ENCODE measurements at regions not wholly inside any gene's neighbourhood (a gene's known extent, or its start where the extent isn't known, plus 50 kb on each side); places are given as distances from the start of the nearest gene placed in this dataset.

DNA sequence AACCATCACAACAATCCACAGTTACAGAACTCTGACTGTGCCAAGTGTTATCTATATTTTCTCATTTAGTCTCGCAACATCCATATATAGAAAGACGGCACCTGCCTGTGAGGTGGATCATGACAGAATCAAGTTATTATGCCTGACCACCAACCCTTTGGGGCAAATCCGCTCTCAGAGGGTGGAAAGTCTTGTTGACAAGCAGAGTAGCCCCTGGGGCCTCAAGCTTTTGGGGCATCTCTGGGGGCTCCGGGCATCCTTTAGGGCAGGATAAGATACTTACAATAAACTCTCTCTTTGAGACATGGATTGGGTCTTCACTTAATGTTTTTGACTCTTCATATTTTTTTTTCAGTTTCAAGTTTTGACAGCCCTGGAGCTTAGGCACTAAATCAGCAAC is 150.5 kb upstream of the NAV2 start:
- intact Hi-C loops (cut with DNase I) = loop anchor here in 1 of 2 donors (2.0 to 5.0 kb wide), 2 partner anchors 187 to 340 kb away; no protein-coding TSS in a partner anchor

DNA sequence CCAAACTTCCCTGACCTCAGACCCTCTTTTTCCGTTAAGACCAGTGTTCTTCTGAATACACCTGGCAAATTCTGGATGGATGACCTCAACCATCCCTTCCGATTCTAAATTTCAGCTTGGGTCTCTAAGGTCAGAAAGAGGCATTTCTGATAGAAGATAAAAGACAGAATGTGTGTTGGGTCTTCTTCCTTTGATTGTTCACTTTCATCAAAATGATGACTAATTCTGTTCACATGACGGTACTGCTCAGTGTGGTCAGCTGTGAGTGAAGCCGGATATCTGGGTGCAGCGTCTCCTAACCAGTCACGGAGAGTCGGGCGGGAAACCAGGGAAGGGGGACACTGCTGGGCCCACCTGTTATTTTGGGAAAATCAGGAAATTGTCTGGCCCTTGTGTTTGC is 151.6 kb upstream of the NAV2 start:
- Histone ChIP-seq H3K9me3 (replicated peaks in 1 of 3) (no peaks in the 10 kb centered on the region), H3K36me3 (replicated peaks in 1 of 2) (no peaks in the 10 kb centered on the region), H3K4me3 (no peak overlapping the region), H3K27me3 (no peaks in the 10 kb centered on the region), H3K4me1 (replicated peaks in 1 of 2) (no peaks in the 10 kb centered on the region), H3K27ac (no peak overlapping the region)
- no peak for TF ChIP-seq POLR2A (IDR thresholded peaks at IDR 0.05)
- TF ChIP-seq, protein P1, sequence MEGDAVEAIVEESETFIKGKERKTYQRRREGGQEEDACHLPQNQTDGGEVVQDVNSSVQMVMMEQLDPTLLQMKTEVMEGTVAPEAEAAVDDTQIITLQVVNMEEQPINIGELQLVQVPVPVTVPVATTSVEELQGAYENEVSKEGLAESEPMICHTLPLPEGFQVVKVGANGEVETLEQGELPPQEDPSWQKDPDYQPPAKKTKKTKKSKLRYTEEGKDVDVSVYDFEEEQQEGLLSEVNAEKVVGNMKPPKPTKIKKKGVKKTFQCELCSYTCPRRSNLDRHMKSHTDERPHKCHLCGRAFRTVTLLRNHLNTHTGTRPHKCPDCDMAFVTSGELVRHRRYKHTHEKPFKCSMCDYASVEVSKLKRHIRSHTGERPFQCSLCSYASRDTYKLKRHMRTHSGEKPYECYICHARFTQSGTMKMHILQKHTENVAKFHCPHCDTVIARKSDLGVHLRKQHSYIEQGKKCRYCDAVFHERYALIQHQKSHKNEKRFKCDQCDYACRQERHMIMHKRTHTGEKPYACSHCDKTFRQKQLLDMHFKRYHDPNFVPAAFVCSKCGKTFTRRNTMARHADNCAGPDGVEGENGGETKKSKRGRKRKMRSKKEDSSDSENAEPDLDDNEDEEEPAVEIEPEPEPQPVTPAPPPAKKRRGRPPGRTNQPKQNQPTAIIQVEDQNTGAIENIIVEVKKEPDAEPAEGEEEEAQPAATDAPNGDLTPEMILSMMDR (IDR thresholded peaks at IDR 0.05) = no peak
- DNase-seq = no peak
- WGBS, 4 donors = 71 to 88% (median 81%) methylated on average over 8 of the region's 8 CpGs
- intact Hi-C loops (cut with DNase I) = loop anchor here in 1 of 2 donors (5.0 kb wide), 1 partner anchor 341 kb away; no protein-coding TSS in a partner anchor

More for the DNA sequence above, 150.5 kb upstream of the NAV2 start:
- Histone ChIP-seq H3K27ac (no peak overlapping the region), H3K9me3 (replicated peaks in 1 of 3) (no peaks in the 10 kb centered on the region), H3K4me3 (no peak overlapping the region), H3K4me1 (replicated peaks in 1 of 2) (no peaks in the 10 kb centered on the region), H3K27me3 (no peaks in the 10 kb centered on the region), H3K36me3 (replicated peaks in 1 of 2) (no peaks in the 10 kb centered on the region)
- TF ChIP-seq, protein P1 (IDR thresholded peaks at IDR 0.05) = no peak
- TF ChIP-seq POLR2A (IDR thresholded peaks at IDR 0.05) = no peak
- 71 to 95% (median 92%) methylated on average over 3 to 4 of the region's 4 CpGs for WGBS, 4 donors
- no peak for DNase-seq

DNA sequence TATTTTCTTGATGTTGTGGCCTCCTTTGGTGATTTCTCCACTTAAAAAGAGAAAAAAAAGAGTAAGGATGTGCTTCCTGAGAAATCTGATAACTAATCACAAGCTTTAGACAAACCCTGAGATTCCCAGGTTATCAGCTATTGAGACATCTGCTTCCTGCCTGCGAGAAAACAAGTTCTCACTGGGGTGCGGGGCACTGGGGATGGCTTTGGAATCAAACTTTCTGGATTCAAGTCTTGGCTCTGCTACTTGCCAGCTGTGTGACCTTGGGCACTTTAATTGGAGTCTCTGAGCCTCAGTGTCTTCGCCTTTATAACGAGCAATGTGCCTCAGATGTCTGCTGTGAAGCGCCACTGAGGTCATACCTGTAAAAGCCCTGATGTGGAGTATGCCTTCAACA is 152.5 kb upstream of the NAV2 start:
- DNase-seq = no peak
- no peaks in the 10 kb centered on the region for H3K27me3 ChIP-seq
- H3K27ac ChIP-seq = no peak overlapping the region
- H3K36me3 ChIP-seq (replicated peaks in 1 of 2) = no peaks in the 10 kb centered on the region
- intact Hi-C loops (cut with DNase I) = loop anchor here in 1 of 2 donors (5.0 kb wide), 1 partner anchor 342 kb away; no protein-coding TSS in a partner anchor
- WGBS, 4 donors = 72 to 79% (median 74%) methylated on average over 5 of the region's 5 CpGs
- H3K9me3 ChIP-seq (replicated peaks in 1 of 3) = no peaks in the 10 kb centered on the region
- no peak overlapping the region for H3K4me3 ChIP-seq
- H3K4me1 ChIP-seq (replicated peaks in 1 of 2) = no peaks in the 10 kb centered on the region
- TF ChIP-seq, protein P1 (IDR thresholded peaks at IDR 0.05) = no peak
- no peak for TF ChIP-seq POLR2A (IDR thresholded peaks at IDR 0.05)

DNA sequence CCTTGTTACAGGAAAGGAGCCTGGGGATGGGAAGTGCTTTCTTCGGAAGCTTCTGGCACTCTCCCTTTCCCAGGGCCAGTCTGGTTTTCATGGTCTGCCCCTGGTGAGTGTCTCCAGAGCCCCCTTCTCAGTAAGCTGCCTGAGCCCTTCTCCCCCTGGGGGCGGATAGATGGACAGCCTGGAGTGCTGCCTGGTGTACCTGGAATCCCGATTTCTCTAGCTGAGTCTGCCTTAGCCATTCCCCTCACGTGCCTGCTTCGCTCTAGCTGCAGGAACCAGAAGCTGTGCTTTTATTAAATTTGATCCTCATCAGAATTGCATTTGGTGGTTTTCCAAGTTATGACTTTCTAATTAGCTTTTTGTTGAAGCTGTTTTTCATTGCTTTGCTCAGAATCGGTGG is 152.9 kb upstream of the NAV2 start:
- 71 to 81% (median 75%) methylated on average over 6 of the region's 6 CpGs for WGBS, 4 donors
- intact Hi-C loops (cut with DNase I) = loop anchor here (5.0 to 10.0 kb wide), 3 partner anchors 305 to 487 kb away; no protein-coding TSS in a partner anchor
- H3K4me3 ChIP-seq = no peak overlapping the region
- peak in 1 of 7 donors; percentile 53 for DNase-seq
- H3K36me3 ChIP-seq (replicated peaks in 1 of 2) = no peaks in the 10 kb centered on the region
- H3K9me3 ChIP-seq (replicated peaks in 1 of 3) = no peaks in the 10 kb centered on the region
- no peak overlapping the region for H3K27ac ChIP-seq
- H3K27me3 ChIP-seq = no peaks in the 10 kb centered on the region
- H3K4me1 ChIP-seq (replicated peaks in 1 of 2) = no peaks in the 10 kb centered on the region
- no peak for TF ChIP-seq POLR2A (IDR thresholded peaks at IDR 0.05)
- TF ChIP-seq, protein P1 (IDR thresholded peaks at IDR 0.05) = no peak

Measured in adrenal gland (tissue), 9 donors.